DMS114 treated with DMSO at 0.1 percent for 48 hours (cell line): ENCODE measurements at regions not wholly inside any gene's neighbourhood (a gene's known extent, or its start where the extent isn't known, plus 50 kb on each side); places are given as distances from the start of the nearest gene placed in this dataset.
"Not testable (repeated sequence)": the region's sequence is repeated elsewhere in the genome, so short reads cannot be mapped to it uniquely, and the experiment has no call there.

Source experiments
- DNase-seq: peaks from one replicate; lab custom pipeline; 2025; ENCODE audit not compliant: unreplicated experiment; lab: John Stamatoyannopoulos, UW

DNA sequence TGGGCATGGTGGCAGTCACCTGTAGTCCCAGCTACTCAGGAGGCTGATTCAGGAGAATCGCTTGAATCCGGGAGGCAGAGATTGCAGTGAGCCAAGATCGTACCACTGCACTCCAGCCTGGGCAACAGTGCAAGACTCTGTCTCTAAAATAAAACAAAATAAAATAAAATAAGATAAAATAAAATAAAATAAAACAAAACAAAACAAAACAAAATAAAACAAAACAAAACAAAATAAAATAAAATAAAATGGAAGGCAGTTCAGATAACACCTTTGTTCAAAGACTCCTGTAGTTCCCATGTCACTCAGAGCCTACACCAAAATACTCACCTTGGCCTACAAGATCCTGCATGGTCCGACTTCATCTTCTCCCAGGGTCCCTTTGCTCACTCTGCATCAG, 61.3 kb downstream of the SYF2 start:
- DNase-seq, result not testable (repeated sequence)

DNA sequence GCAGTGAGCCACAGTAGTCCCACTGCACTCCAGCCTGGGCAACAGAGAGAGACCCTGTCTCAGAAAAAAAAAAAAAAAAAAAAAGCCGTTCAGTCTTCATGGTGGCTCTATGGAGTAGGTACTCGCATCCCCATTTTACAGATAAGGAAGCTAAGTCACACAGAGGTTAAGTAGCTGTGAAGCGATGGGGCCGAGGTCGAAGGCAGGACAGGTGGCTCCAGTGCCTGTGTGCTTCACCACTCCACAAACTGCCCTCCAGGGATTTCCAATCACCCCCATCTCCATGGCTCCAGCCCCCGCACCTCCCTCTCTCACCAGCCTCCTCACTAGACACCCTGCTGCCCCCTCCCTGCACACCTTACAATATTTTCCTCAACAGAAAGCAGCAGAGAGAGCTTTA, 61.9 kb downstream of the SYF2 start:
- DNase-seq, result no peak

DNA sequence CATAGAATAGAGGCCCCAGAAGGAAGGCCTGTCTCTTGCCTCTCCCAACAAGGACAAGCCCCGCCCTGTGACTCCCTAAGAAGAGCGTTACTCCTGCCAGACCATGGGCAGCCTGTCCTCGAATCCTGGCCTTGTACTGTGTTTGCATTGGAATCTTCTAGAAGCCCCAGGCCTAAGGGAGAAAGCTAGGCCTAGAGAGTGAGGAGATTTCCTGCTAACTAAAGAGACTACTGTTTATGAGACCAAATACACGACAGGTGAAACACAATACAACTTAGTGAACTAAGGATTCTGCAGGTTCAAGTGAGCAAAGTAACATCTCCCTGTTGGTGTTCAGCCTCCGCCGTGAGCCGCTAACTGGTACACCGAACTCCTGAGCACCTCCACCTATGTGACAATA, 62.7 kb downstream of the SYF2 start:
- DNase-seq, result no peak

DNA sequence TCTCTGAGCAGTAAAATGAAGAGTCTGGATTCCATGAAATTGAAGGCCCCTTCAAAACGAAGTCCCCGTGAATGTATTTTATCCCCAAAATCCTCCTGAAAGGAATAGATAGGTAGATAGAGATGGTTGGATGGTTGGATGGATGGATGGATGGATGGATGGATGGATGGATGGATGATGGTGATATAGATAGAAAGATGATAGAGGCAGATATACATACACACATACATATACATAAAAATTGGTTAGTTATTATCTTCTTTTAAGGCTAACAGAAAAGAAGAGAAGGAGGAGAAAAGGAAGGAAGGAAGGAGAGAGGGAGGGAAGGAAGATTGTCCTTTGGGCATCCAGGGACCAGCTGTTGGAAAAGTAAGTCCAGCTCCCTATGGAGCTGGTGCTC, 63.1 kb downstream of the SYF2 start:
- DNase-seq, result no peak

DNA sequence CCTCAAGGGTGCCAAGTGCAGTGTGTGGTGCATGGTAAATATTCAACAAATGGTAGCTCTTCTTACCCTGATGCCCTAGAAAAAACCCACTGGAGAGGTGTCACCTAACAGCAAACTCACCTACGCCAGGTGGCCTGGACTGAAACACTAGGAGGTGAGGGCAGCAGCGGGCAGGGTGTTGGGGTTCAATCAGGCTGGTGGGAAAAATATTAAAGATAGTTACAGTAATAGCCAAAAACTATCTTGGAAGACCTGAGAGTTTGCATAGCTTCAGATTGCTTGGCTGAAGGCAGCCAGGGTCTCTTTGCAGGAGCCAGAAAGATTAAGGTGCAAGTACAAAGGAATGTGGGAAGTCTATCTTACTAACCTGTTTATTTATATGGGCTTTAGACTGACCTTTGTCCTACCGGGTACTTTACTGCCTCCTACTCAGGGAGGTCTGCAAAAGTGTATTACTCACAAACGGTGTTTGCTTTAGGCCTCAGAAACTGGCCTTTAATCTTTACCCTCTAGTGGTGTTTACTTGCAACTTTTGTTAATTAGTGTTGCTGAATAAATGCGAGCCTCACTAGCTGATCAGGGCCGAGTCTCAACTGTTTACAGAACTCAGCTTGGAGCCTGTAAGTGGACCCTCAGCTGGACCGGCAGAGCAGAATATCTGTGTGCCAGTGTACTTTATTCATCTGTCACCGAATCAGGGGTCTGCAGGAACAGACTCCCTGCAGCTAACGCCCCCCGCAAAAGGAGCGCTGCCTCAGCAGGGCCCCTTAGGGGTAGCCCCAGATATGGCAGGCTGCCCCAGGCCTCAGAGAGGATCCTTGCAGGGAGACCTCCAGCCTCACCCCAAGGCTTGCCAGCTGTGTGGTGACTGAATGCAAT, 63.9 kb downstream of the SYF2 start:
- DNase-seq, result no peak

DNA sequence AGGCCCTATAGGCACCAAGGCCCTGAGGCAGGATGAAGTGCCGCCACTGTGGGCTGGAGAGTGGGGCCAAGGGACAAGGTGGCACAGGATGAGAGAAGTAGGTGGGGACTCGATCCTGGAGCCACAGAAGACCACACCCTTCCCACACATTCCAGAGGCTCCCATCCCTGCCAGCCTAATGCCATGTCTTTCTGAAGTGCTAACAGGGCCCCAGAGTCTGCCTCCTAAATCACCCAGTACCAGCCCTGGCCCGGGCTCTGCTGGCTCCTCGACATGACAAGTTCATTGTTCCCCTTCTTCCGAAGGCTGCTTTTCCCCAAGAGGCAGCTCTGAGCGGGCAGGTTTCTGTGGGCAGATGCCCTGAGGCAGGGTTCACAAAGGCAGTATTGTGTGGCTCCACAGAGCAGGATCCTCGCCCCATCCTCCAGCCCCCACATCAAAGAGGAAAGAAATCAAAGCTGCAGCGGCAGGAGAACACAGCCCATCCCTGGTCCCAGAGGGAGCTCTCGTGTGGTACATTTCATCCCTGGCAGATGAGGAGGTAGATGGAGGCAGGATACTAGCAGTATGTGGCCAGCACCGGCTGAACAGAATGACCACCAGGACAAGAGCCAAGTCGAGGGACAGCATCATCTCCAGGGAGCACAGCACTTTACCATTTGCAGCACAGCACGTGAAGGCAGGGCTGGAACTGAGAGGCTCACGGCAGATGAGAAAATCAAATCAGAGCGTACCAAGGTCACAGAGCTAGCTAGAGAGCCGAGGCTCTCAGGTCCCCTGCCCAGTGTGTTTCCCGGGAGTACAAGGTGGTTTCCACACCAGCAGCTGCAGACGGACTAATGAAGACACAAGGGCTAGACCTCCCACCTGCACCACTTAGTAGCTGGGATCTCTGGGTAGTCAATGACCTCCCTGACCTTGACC, 64.8 kb downstream of the SYF2 start:
- no peak for DNase-seq

DNA sequence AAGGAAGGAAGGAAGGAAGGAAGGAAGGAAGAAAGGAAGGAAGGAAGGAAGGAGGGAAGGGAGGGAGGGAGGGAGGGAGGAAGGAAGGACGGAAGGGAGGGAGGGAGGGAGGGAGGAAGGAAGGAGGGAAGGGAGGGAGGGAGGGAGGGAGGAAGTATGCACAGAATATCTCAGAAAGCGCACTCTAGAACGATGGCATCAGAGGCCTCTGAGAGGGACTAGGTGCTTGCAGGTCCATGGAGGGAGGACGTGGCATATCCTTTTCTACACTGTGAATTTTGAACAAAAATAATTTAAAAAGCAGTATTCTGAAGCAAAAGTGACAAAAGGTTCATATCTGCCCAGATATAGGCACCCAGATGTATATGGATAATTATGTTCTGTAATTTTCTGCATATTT, 65.5 kb downstream of the SYF2 start:
- no peak for DNase-seq

DNA sequence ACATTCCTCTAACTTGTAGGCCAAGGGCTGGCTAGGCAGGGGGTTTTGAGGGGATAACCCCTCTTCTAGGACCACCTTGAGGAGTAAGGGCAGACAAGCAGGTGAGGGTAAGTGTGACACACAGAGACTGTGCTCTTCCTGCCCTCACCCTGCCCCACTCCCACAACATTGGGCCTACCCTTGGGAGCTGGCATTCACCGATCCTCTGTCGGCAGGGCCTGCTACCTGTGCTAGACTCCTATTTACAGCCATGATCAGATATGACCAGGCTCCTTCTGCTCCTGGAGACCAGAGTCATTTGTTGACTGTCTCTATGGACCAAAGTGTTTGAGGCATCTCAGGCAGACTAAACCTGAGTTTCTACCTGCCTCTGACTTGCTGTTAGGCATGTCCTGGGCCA, 68.3 kb downstream of the SYF2 start:
- no peak for DNase-seq

DNA sequence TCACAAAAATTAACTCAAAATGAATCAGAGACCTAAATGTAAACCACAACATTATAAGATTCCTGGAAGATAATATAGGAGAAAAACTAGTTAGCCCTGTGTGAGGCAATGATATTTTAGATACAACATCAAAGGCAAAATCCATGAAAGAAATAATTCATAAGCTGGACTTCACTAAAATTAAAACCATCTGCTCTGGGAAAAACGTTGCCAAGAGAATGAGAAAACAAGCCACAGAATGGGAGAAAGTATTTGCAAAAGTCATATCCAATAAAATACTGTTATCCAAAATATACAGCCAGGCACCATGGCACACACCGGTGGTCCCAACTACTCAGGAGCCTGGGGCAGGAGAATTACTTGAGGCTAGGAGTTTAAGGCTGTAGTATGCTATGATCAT, 70.3 kb downstream of the SYF2 start:
- DNase-seq, result no peak

DNA sequence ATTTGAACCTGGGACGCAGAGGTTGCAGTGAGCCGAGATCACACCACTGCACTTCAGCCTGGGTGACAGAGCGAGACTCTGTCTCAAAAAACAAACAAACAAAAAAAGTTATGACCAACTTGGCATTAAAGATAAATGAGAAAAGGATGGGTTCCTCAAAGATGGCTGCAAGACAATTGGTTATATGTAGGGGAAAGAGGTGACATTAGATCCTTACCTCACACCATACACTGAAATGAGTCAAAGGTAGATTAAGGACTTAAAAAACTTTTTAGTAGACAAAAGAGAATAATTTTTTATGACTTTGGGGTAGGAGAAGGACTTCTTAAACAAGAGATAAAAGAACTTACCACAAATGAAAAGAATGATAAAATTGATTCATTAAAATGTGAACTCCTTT, 74.5 kb downstream of the SYF2 start:
- no peak for DNase-seq

DNA sequence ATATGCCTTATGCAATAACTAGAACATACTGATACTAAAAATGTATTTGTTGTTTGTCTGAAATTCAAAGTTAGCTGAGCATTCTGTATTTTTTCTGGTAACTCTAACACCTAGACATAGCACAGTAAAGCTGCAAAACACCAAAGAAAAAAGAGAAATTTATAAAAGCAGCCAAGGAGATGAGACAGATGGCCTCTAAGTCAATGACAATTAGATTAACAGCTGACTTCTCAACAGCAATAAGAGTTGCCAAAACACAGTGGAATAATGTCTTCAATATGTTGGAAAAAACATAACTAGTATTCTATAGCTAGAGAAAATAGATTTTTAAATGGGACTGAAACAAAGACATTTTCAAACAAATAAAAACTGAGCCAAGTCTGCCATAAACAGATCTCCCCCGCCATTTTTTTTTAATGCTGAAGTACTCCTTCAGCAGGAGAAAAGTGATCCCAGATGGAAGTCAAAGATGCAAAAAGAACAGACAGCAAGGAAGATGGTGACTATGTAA, 81.3 kb downstream of the SYF2 start:
- DNase-seq, result no peak

DNA sequence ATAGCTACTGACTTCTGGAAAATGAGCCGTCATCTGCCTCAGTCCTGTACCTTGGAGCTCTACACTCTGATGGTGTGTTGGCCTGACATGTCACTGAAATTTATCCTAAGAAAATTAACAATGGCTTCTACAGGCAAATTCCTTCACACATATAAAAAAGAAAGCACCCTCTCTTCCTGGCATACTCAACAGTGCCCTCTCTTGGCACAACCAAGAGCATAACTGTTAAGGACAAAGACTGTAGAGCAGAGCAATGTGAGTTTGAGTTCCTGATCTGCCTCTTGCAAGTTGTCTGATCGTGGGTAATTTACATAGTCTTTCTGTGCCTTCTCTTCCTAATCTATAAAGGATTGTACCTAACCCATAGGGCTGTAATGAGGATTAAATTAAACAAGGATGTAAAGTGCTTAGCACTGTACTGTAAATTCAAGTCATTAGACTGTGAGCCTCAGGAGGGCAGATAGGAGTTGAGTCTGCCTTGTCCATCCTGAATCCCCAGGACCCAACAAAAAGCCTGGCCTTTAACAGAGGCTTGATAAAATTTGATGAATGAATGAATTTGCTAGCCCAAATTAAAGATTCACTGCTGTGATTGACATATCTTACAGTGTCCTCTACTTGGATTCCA, 83.5 kb downstream of the SYF2 start:
- DNase-seq, result no peak

DNA sequence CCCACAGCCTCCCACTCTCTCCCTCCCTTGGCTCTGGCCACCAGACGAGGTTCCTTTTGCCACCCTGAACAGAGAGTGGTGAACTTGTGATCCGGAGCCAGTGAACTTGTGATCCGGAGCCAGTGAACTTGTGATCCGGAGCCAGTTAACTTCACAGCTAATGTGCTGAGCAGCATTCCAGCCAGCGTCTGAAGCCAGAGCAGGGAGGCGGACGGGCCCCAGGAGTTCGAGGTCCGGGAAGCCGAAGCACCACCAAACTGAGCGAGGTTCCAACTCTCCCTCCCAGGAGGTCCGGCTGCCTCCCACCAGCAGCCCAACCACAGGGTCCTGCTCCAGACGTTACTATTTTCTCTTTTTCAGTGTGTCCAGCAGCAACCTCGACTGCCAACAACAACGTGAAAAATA, 85.8 kb downstream of the SYF2 start:
- no peak for DNase-seq

DNA sequence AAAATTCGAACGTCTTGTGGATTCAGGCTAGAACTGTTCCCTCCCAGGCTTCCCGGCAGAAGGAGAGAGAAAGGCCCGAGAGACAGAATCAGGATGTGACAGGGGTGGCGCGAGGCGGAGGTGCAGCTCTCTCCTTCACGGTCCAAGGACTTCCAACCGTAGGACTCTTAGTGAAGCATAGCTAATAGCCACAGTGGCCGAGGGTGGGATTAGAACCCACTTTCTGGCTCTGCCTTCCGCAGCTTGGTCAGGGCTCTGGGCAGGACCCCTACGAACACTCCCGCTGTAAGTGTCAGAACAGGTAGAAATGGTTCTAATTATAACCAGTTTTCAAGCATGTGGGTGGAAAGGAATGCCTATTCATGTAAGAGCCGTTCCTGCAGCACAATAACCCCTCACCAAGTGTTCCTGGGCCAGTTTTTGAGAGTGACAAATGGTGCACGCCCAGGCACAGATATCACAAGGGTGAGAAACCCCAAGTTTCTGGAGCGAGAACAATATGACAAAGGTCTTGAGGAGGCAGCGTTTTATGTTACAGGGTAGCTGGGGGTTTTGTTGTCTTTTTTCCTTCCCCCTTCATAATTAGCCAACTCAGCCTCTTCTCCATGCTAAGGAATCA, 86.4 kb downstream of the SYF2 start:
- DNase-seq, result no peak

DNA sequence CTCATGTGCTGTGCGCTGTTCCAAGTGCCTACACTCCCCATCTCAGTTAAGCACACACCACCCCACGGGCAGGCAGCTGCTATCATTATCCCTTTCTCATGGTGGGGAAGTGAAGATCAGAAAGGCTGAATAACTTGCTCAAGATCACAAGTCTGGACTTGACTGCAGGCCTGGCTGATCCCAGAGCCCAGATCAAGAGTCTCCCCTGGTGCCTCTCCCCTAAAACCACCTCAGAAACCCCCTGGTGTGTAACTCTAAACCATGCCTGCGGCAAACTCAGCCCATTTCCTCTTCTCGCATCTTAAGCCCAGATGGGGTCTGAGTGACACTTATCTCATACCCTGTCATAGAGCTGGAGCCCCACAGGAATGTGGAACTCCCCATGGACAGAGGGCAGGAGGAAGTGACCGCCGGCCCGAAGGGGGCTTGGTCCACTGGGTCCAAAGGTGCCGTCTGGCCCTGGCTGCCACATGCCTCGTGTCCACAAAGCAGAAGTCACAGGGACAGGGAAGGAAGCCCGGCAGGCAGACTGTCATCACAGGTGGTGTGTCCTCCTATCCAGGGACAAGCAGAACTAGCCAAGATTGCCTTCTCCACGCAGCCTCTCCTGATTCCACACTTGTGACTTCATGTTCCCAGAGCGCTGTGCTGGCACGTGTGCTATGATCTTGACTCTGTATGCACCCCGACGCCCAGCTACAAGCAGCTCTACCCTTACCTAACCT, 92.1 kb downstream of the SYF2 start:
- DNase-seq, result no peak

DNA sequence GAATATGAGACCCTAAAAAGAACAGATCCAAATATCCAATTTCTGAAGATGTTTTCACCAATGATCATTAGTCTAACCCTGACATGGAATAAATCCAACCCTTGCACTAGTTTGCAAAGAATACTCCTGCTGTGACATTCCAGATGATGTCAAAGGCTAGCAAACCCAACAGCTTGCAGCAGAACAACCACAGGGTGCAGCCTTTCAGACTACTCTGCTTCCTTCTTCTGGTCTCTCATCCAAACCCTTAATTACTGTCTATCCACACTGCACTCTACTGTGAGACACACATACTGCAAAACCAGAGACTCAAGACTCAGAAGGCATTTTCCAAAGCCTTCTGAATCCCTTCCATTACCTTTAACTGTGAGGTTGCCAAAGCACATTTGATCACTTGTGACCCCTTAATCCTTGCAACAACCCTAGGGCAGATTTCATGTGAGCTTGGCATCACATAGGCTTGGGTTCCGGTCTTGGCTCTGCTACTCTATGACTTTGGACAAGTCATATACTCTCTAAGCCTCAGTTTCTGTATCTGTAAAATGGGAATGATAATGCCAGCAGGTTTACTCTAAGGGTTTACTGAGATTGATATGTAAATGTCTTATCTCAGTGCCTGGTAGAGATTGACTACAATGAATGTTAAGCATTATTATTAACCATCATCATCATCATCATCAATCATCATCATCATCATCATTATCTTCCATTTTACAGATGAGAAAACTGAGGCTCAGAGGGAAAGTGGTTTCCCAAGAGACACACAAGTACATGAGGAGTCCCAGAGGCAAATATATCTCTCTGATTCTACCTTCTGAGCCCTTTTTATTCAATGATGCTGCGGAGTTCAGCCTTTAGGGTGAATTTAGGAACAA, 94.5 kb downstream of the SYF2 start:
- no peak for DNase-seq

DNA sequence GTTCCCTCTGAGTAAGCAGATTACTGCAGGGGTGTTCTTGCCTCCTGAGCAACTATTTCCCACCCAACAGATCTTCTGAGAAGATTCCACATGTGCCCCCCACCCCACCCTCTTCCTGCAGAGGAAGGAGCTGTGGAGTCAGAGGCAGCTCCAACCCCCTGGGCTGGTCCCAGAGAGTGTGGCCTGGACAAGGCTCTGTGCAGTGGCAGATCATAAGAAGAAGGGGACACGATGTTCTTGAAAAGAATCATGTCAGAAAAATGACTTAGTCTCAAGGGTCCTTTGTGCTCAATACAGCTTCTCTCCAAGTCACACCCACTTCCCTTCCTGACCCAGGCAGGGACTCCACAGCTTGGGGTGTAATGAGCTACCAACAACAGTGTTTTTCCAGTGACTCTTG, 95.2 kb downstream of the SYF2 start:
- no peak for DNase-seq

DNA sequence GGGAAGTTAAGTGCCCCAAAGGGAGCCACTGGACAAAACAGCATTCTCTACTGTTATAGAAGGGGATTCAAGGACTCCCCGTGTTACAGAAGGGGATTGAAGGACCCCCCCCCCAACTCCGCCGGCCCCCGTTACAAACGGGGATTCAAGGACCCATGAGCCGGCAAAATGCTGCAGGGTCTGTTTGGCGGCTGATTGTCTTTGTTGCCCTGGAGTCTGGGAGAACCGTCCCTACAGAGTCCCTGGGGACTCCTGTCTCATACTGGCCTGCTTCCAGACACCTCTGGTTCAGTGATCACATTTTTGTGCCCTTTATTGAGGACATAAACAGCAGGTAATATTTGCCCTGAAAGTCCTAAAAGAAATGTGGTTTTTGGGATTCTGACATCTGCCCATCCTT, 96.4 kb downstream of the SYF2 start:
- no peak for DNase-seq

DNA sequence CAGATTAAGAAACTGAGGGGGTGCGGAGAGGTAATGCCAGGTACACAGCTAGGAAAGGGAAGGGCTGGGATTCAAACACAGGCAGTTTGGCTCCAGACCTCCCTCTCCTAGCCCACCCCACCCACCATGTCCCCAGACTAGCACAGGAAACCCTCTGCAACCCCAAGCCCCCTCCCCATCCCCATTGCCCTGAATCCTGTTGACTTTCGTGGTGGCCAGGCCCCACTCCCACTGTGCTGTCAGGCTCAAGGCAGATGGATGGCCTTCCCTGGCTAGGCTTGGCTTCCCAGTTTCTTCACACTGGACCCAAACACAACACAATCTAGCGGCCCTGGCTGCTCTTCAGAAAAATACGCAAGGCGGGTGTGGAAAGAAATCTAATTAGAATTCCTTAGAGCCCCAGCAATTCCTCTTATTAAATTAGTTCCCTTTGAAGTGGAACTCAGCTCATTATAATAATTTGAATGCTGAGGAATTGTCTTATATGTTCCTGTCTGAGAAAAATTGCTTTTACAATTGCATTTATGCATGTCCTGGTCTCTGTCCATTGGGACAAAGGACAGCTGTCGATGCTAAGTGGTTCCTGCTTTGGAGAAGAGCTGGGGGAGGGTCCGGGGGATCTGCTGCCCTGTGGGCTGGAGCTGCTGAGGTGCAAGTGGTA, 97.4 kb downstream of the SYF2 start:
- no peak for DNase-seq
